CD4-positive, alpha-beta T cell treated with Interferon gamma for 1 hour (primary cell): ENCODE measurements at regions not wholly inside any gene's neighbourhood (a gene's known extent, or its start where the extent isn't known, plus 50 kb on each side); places are given as distances from the start of the nearest gene placed in this dataset.
A peak's percentile ranks its signal among the peaks of the same experiment; 100 is the strongest.
"Not testable (repeated sequence)": the region's sequence is repeated elsewhere in the genome, so short reads cannot be mapped to it uniquely, and the experiment has no call there.

Experiments used
- DNase-seq: peaks from one replicate; pipeline ENCODE4 v3.0.0-alpha.2; 2020

DNA sequence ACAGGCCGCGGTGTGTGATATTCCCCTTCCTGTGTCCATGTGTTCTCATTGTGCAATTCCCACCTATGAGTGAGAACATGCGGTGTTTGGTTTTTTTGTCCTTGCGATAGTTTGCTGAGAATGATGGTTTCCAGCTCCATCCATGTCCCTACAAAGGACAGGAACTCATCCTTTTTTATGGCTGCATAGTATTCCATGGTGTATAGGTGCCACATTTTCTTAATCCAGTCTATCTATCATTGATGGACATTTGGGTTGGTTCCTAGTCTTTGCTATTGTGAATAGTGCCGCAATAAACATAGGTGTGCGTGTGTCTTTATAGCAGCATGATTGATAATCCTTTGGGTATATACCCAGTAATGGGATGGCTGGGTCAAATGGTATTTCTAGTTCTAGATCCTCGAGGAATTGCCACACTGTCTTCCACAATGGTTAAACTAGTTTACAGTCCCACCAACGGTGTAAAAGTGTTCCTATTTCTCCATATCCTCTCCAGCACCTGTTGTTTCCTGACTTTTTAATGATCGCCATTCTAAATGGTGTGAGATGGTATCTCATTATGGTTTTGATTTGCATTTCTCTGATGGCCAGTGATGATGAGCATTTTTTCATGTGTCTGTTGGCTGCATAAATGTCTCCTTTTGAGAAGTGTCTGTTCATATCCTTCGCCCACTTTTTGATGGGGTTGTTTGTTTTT is 125.1 kb downstream of the USP22 start:
- not testable (repeated sequence) for DNase-seq

DNA sequence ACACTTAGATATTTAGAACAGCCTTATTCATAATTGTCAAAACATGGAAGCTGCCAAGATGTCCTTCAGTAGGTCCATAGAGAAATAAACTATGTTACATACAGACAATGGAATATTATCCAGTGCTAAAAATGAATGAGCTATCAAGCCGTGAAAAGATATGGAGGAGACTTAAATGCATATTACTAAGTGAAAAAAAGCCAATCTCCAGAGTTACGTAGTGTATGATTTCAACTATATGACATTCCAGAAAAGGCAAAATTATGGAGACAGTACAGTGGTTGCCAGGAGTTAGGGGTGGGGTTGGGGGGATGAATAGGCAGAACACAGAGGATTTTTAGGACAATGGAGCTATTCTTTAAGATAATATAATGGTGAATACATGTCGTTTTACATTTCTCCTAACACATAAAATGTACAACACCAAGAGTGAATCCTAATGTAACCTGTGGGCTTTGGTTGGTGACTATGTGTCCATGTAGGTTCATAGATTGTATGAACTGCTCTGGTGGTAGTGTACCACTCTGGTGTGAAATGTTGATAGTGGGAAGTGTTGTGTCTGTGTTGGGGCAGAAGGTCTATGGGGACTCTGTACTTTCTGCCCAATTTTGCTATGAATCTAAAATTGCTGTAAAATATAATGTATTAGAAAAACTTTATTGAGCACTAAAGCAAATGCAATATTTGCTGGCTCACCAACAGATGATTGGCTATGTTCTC is 122.6 kb downstream of the USP22 start:
- no peak for DNase-seq

DNA sequence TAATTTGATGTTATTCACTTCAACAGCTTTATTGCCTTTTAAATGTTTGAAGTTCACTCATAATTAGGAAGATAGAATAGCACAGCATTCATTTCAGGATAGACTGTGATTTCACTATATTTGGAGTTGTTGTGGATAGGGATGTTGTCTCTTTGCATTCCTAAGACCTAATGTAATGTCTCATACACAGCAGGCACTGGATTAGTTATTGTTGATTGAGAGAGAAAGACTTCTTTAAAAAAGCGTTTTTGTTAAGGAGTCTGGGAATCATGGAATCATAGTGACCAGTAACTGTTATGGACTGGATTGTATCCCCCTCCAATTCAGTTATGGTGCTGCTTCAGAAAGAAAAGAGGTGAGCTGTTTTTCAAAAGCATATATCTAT is 122.0 kb downstream of the USP22 start:
- DNase-seq: no peak

DNA sequence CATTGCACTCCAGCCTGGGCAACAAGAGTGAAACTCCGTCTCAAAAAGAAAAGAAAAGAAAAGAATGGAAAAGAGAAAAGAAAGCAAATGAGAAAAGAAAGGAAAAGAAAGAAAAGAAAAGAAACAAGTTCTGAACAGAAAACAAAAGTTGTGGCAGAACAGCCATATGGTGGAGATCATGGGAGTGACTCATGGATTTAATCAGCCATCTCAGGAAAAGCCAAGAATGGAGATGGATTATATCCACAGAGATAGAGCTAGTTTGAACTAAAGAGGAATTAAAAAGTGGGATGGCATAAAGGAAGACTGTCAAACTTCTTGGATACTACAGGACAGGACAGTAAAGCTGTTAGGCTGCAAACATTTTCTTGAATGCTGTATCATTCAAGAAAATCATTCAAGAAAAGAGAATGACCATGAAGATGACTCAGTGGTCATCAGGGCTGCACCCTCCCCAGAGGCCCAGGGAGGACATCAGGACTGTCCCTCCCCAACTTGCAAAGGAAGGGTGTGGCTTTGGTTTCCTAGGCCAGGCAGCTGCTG is 120.6 kb downstream of the USP22 start:
- no peak for DNase-seq

DNA sequence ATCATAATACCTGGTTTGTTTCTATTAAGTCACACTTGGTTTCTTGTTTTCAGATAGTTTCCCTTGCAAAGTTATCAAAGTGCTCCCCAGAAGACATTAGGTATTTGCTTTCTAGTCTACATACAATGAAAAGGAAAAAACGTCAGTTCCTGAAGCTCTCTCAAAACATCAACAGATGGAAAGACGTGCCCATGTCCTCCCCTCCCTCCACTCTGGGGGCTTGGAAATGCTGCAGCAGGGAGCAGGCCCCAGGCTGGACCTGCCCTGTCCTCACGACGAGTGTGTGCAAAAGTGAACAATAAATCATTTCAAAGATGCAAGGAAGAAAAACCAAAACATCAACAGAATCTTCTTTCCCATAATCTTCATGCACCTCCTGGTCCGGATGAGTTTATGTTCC is 118.5 kb downstream of the USP22 start:
- no peak for DNase-seq

DNA sequence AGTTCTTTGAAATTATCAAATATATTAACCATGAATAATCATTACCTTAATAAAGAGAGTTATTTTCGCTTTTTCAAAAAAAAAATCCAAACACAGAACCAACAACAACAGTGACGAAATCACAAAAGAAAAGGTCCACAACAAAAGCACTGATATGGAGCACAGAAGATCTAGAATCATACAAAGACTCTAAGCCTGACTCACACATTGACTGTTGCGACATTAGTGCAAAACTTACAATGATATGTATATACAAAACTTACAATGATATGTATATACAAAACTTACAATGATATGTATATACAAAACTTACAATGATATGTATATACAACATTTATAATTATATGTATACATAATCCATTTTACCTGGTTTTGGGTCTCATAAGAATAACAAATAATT is 117.7 kb downstream of the USP22 start:
- DNase-seq: no peak

DNA sequence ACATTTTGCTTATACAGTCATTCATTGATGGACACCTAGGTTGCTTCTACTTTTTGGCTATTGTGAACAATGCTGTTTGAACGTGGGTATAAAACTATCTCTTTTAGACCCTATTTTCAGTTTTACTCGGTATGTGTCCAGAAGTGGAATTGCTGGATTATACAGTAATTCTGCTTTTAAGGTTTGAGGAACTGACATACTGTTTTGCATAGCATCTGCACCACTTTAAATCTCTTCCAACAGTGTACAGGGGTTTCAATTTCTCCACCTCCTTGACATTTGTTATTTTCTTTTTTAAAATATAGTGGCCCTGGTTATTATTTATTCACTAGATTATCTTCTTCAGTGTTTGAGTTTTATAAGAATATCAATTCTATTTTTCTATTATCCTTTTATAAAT is 116.9 kb downstream of the USP22 start:
- DNase-seq: no peak

DNA sequence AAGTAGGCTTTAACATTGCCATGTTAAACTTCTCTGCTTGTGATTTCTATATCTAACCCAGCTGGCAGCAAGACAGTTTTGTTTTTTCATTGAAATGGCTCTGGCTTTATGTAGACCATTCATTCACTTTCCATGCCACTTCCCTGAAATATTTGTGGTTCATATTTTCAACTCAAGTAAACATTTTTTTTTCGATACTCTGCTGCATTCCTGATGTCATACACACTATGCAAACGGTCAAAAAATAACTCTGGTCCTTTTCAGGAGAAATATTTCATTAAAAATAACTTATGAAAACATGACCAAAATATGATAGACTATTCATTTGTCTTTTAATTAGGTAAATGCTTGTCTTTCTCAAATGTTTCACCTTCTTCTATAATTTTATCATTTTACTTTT is 116.3 kb downstream of the USP22 start:
- DNase-seq: no peak

DNA sequence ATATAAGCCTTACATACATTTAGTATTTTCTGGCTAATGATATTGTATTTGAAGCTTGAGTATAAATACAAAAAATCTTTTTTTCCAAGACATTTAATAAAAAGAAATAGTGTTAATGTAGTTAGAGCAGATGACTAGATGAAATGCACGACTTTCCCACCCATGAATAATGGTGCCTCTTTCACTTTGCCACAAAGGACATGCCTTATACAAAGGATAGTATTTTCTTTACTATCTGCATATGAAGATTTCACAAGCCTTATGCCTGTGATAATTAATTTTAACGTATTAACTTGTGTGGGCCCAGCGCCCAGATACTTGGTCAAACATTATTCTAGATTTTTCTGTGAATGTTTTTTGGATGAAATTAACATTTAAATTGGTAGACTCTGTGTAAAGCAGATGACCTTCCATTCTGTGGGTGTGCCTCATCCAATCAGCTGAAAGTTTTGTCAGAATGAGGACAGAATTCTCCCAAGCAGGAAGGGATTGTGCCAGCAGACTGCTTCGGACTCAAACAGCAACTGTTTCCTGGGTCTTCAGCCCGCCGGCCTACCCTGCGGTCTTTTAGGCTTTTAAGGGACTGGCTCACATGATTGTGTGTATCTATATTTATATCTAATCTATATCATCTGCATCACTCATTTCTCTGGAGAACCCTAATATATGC is 115.4 kb downstream of the USP22 start:
- no peak for DNase-seq

DNA sequence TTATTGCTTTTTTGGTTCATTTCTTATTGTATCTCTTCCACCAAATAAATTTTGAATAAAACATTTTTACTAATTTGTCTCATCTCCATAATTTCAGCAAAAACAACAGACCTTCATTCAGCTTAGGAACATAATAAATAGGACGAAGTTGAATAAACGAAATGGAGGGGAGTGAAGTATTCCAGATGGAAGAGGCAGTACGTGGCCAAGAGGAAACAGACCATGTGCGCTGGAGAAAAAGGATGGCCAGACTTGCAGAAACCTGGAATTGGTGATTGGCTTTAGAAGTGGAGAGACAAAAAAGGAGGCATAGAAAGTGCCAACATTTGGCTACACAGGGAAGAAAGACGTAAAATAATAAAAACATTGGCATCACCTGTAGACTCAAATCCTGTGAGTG is 113.5 kb downstream of the USP22 start:
- DNase-seq: no peak

DNA sequence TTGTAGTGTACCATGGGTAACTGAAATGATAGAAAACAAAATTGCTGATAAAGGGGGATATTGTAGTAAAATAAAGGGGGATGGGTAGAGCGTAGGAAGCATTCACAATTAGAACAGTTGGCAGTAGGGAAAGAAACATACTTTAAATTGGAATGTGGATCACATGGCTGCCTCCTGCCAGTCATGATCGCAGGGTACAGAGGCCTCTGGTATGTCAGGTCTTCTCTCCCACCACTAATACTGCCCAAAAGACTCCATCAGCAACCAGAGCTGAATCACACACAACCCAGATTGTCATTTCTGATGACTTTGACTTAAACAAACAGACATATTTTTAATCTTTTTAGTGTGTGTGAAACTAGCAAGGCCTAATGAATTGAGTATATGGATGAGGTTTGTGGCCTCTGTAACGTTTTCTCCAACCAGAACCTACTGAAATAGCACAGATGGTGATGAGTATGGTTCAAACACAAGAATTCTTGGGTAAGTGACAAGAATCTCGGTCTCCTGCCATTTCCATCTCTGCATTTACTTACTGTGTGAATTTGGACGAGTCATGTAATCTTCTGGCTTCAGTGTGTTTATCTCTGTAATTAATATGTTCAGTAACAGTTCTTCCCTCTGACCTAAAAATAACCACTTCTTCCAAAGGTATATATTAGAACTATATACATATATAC is 112.6 kb downstream of the USP22 start:
- DNase-seq: no peak

DNA sequence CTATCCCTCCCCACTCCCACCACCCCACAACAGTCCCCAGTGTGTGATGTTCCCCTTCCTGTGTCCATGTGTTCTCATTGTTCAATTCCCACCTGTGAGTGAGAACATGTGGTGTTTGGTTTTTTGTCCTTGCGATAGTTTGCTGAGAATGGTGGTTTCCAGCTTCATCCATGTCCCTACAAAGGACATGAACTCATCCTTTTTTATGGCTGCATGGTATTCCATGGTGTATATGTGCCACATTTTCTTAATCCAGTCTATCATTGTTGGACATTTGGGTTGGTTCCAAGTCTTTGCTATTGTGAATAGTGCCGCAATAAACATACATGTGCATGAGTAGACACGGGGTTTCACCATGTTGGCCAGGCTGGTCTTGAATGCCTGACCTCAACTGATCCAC is 109.8 kb downstream of the USP22 start:
- not testable (repeated sequence) for DNase-seq

DNA sequence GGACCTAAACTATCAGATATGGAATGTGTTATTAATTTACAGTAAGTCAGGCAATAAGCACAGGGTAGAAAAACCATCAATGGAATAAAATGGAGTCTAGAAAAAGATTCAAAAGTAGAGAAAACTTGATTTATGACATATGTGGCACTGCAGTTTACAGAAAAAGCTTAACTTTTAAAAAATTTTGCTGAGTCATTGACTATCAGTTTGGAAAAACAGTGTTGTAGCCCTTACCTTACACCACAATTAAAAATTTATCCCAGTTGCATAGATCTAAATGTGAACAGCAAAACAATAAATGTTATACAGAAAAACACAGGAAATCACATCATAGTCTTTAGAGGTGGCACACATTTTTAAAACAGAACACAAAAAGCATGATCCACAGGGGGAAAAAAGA is 108.5 kb downstream of the USP22 start:
- DNase-seq: no peak

DNA sequence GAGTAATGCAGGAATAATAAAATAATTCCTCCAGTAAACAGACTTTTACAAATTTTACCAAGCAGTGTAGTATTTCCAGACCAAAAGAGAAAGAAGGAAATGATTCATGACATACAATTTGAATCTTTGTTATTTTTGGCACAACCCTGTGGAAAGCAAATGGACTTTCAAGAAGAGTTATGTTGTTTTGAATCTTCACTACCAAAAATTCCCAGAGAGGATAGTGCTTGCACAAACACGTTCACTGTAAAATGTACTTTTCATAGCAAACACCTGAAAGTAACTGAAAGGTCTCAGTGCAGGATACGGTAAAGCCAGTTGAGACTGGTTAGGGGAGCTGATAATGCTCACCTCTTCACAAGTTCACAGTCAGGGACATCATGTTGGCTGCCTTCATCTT is 107.1 kb downstream of the USP22 start:
- no peak for DNase-seq

DNA sequence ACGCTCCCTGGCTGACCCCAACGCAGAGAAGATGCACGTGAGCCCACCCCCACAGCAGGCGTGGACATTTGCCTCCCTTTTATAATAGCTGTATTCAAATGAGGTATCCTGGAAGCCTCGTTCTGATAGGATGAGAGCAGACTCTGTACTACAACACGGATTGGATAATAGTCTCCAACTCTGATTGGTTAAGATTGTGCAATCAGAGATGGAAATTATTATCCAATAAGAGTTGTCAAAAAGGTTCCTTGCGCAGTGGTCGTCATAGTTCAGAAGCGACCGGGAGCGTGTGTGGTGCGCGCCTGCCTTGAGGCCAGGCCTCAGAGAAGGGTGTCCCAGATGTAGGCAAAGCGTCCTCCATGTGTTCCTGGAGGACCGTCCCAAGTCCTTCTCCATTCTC is 104.6 kb downstream of the USP22 start:
- DNase-seq: no peak

DNA sequence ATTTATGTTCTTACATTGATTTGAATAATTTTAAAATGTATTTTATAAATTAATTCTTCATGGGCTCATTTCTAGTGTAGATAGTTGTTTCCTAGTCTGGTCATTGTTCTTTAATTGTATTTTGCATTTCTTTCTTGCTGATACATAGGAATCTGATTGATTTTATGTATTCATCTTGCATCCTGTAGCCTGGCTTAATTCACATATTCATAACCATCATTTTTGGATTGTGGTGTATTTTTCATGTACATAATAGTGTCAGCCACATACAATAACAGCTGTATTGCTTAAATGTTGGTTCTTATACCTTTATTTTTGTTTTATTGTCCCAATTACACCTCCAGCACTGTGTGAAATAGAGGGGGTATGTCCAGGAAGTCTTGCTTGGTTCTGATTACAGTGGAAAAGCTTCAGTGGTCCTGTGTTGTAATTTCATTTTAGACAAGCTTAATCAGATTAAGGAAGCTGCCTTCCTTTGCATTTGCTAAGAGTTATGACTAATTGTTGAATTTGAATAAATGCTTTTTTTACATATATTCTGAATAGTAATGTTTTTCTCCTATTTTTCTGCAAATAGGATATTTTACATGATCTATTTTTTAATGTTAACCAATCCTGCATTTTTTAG is 103.7 kb downstream of the USP22 start:
- no peak for DNase-seq

DNA sequence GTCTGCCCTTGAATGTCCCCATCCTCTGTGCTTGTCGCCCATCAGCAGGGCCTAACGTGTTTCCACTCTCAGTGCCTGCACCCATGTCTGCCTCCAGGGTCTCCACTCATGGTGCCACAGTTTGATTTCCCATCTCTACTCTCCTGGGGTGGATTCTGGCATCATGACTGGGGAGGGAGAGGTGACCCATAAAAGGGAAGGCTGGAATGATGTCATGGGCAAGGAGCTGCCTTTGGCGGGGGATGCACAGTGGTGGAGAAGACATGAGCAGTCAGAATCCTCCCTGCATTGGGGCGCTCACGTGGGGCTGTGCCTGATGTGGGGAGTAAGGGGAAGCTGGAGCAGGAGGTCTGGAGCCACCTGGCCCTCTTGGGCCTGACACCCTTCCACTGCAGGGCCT is 100.9 kb downstream of the USP22 start:
- DNase-seq: no peak

DNA sequence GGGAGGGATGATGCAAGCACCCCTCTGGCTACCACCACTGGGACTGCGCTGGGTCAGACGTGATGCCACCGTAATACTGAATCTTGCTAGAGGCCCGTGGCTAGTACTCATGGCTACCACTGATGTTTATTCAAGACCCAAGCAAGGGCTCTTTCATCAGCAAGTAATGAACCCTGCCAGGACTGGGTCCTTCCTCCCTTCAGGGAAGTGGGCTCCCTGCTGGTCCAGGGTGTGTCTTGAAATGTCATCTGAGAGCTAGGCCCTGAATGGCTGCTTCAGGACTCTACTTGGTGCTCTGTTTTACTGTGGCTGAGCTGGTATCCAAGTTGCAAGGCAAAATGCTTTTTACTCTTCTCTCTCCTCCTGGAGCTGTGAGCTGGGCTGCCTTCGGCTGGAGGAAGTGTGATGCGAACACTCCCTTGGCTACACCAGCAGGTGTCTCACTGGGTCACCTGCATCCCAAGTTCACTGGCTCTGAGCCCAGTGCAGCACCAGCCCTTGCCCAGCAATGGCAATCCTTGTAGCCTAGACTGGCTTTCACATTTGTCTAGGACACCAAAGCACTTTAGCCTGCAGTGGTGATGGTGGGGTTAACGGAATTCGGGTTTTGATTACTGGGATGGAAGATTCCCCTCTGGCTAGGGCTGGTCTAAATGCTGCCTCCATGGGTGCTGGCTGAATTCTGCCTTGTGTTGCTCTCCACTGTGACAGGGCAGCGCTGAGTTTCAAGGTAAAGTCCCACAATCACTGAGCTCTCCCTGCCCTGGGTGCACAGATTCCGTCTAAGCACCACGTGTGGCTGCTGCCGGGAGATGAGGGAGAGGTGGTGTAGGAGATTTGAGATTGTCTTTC is 98.6 kb downstream of the USP22 start:
- peak; percentile 9 for DNase-seq

DNA sequence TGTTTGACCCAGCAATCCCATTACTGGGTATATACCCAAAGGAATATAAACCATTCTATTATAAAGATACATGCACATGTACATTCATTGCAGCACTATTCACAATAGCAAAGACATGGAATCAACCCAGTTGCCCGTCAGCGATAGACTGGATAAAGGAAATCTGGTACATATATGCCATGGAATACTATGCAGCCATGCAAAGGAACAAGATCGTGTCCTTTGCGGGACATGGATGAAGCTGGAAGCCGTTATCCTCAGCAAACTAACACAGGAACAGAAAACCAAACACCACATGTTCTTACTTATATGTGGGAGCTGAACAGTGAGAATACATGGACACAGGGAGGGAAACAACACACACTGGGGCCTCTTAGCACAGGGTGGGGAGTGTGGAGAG is 95.1 kb downstream of the USP22 start:
- DNase-seq: not testable (repeated sequence)

DNA sequence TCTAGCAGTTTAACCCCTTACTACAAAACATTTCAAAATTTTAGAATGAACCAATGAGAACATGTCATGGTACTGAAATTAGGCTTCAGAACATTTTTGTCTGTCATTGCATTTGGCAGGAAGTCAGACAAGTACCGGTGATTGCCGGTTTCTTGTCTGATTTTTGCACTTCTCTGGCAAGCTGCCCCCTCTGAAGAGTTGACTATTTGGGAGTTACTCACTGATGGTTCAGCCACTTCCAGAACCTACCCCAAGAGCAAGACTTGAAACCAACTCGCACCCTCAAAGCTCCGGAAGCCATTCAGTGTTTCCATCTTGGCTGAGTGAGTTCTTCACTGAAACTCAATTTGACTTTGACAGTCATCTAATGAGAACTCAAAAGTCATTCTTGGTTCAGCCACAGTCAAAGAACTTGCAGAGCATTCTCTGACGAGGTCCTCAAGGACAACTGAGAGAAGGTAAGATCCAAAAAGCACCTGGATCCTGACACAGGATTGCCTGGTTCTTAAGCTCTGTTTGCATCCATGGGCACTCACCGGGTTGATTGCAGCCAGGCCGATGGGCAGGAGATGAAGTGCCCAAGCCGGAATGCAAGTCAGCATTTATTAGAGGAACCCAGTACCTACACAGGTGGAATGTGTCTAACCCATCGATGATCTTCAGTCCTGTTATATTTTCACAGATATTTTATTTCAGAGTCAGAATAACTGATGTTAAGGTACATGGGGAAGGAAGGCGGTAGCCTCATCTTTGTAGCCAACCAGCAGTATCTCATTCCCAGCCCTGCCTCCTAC is 93.6 kb downstream of the USP22 start:
- no peak for DNase-seq
